HG03521 (cell line): ENCODE measurements at regions not wholly inside any gene's neighbourhood (a gene's known extent, or its start where the extent isn't known, plus 50 kb on each side); places are given as distances from the start of the nearest gene placed in this dataset.

Experiments used
- ATAC-seq: cut with Tn5 transposase; IDR thresholded peaks from one replicate; pipeline ENCODE4 v1.9.1; 2021; ENCODE audit warnings: mild to moderate bottlenecking, moderate library complexity; ENCODE audit not compliant: unreplicated experiment

GRCh38 chr11:30153008-30153407 lies 77.8 kb upstream of the FSHB start:
- ATAC-seq = no peak

- ATAC-seq = no peak
These were observed 75.4 kb upstream of the FSHB start for GRCh38 chr11:30155428-30155827.

GRCh38 chr11:30159546-30159945 lies 71.3 kb upstream of the FSHB start:
- no peak for ATAC-seq

GRCh38 chr11:30165652-30166051 lies 65.2 kb upstream of the FSHB start:
- no peak for ATAC-seq

GRCh38 chr11:30171661-30172060 lies 59.2 kb upstream of the FSHB start:
- ATAC-seq = no peak

GRCh38 chr11:30172158-30172557 lies 58.7 kb upstream of the FSHB start:
- no peak for ATAC-seq

GRCh38 chr11:30172883-30173311 lies 57.9 kb upstream of the FSHB start:
- no peak for ATAC-seq

GRCh38 chr11:30174265-30175020 lies 56.4 kb upstream of the FSHB start:
- no peak for ATAC-seq
